ENCODE measurements at regions not wholly inside any gene's neighbourhood (a gene's known extent, or its start where the extent isn't known, plus 50 kb on each side); places are given as distances from the start of the nearest gene placed in this dataset.

- Histone ChIP-seq H3K4me1 (ENCODE audit: insufficient read depth, insufficient read length) (no peaks in the 10 kb centered on the region), H3K36me3 (ENCODE audit: insufficient read depth, insufficient read length, low read length) (no peaks in the 10 kb centered on the region), H3K27me3 (ENCODE audit: insufficient read depth, insufficient read length) (no peaks in the 10 kb centered on the region), H3K9me3 (ENCODE audit: insufficient read depth, low read length) (no peaks in the 10 kb centered on the region), H3K9ac (ENCODE audit: insufficient read length, low read depth) (no peak overlapping the region), H3K4me3 (ENCODE audit: insufficient read length, low read depth) (no peak overlapping the region)
- TF ChIP-seq ZNF274 (IDR thresholded peaks at IDR 0.05; ENCODE audit: low read depth, low read length): no peak
- no peak for TF ChIP-seq YY1 (IDR thresholded peaks at IDR 0.05; ENCODE audit: insufficient read depth, insufficient read length)
- TF ChIP-seq SUZ12 (IDR thresholded peaks at IDR 0.05; ENCODE audit: extremely low read depth, insufficient read depth, insufficient read length): no peak
- DNase-seq (ENCODE audit: low read depth, low spot score): no peak
Observed at GRCh38 chr2:3071685-3072263, 305.8 kb downstream of the EIPR1 start.

GRCh38 chr2:3066831-3067230, 310.8 kb downstream of the EIPR1 start:
- no peak overlapping the region for H3K9ac ChIP-seq (ENCODE audit: insufficient read length, low read depth)
- no peak overlapping the region for H3K4me3 ChIP-seq (ENCODE audit: insufficient read length, low read depth)
- no peaks in the 10 kb centered on the region for H3K4me1 ChIP-seq (ENCODE audit: insufficient read depth, insufficient read length)
- TF ChIP-seq SUZ12 (IDR thresholded peaks at IDR 0.05; ENCODE audit: extremely low read depth, insufficient read depth, insufficient read length): no peak
- no peak for TF ChIP-seq YY1 (IDR thresholded peaks at IDR 0.05; ENCODE audit: insufficient read depth, insufficient read length)
- no peak for TF ChIP-seq ZNF274 (IDR thresholded peaks at IDR 0.05; ENCODE audit: low read depth, low read length)
- no peaks in the 10 kb centered on the region for H3K9me3 ChIP-seq (ENCODE audit: insufficient read depth, low read length)
- DNase-seq (ENCODE audit: low read depth, low spot score): no peak
- no peaks in the 10 kb centered on the region for H3K36me3 ChIP-seq (ENCODE audit: insufficient read depth, insufficient read length, low read length)
- no peaks in the 10 kb centered on the region for H3K27me3 ChIP-seq (ENCODE audit: insufficient read depth, insufficient read length)

GRCh38 chr2:3065928-3066327, 311.7 kb downstream of the EIPR1 start:
- Histone ChIP-seq H3K27me3 (ENCODE audit: insufficient read depth, insufficient read length) (no peaks in the 10 kb centered on the region), H3K4me1 (ENCODE audit: insufficient read depth, insufficient read length) (no peaks in the 10 kb centered on the region), H3K9me3 (ENCODE audit: insufficient read depth, low read length) (no peaks in the 10 kb centered on the region), H3K36me3 (ENCODE audit: insufficient read depth, insufficient read length, low read length) (no peaks in the 10 kb centered on the region), H3K9ac (ENCODE audit: insufficient read length, low read depth) (no peak overlapping the region), H3K4me3 (ENCODE audit: insufficient read length, low read depth) (no peak overlapping the region)
- peak; percentile 13 for DNase-seq (ENCODE audit: low read depth, low spot score)
- TF ChIP-seq ZNF274 (IDR thresholded peaks at IDR 0.05; ENCODE audit: low read depth, low read length): no peak
- no peak for TF ChIP-seq YY1 (IDR thresholded peaks at IDR 0.05; ENCODE audit: insufficient read depth, insufficient read length)
- no peak for TF ChIP-seq SUZ12 (IDR thresholded peaks at IDR 0.05; ENCODE audit: extremely low read depth, insufficient read depth, insufficient read length)

GRCh38 chr2:3062476-3063260, 314.9 kb downstream of the EIPR1 start:
- Histone ChIP-seq H3K4me3 (ENCODE audit: insufficient read length, low read depth) (no peak overlapping the region), H3K36me3 (ENCODE audit: insufficient read depth, insufficient read length, low read length) (no peaks in the 10 kb centered on the region), H3K27me3 (ENCODE audit: insufficient read depth, insufficient read length) (no peaks in the 10 kb centered on the region), H3K9me3 (ENCODE audit: insufficient read depth, low read length) (no peaks in the 10 kb centered on the region), H3K4me1 (ENCODE audit: insufficient read depth, insufficient read length) (no peaks in the 10 kb centered on the region), H3K9ac (ENCODE audit: insufficient read length, low read depth) (no peak overlapping the region)
- TF ChIP-seq YY1 (IDR thresholded peaks at IDR 0.05; ENCODE audit: insufficient read depth, insufficient read length) (no peak), ZNF274 (IDR thresholded peaks at IDR 0.05; ENCODE audit: low read depth, low read length) (no peak), SUZ12 (IDR thresholded peaks at IDR 0.05; ENCODE audit: extremely low read depth, insufficient read depth, insufficient read length) (no peak)
- no peak for DNase-seq (ENCODE audit: low read depth, low spot score)

- Histone ChIP-seq H3K27me3 (ENCODE audit: insufficient read depth, insufficient read length) (no peaks in the 10 kb centered on the region), H3K36me3 (ENCODE audit: insufficient read depth, insufficient read length, low read length) (no peaks in the 10 kb centered on the region), H3K9me3 (ENCODE audit: insufficient read depth, low read length) (no peaks in the 10 kb centered on the region), H3K9ac (ENCODE audit: insufficient read length, low read depth) (no peak overlapping the region), H3K4me1 (ENCODE audit: insufficient read depth, insufficient read length) (no peaks in the 10 kb centered on the region), H3K4me3 (ENCODE audit: insufficient read length, low read depth) (no peak overlapping the region)
- no peak for TF ChIP-seq SUZ12 (IDR thresholded peaks at IDR 0.05; ENCODE audit: extremely low read depth, insufficient read depth, insufficient read length)
- TF ChIP-seq YY1 (IDR thresholded peaks at IDR 0.05; ENCODE audit: insufficient read depth, insufficient read length): no peak
- no peak for TF ChIP-seq ZNF274 (IDR thresholded peaks at IDR 0.05; ENCODE audit: low read depth, low read length)
- DNase-seq (ENCODE audit: low read depth, low spot score): no peak
Observed at GRCh38 chr2:3060049-3060448, 317.6 kb downstream of the EIPR1 start.

- Histone ChIP-seq H3K4me1 (ENCODE audit: insufficient read depth, insufficient read length) (no peaks in the 10 kb centered on the region), H3K9ac (ENCODE audit: insufficient read length, low read depth) (no peak overlapping the region), H3K9me3 (ENCODE audit: insufficient read depth, low read length) (no peaks in the 10 kb centered on the region), H3K4me3 (ENCODE audit: insufficient read length, low read depth) (no peak overlapping the region), H3K27me3 (ENCODE audit: insufficient read depth, insufficient read length) (no peaks in the 10 kb centered on the region), H3K36me3 (ENCODE audit: insufficient read depth, insufficient read length, low read length) (no peaks in the 10 kb centered on the region)
- no peak for DNase-seq (ENCODE audit: low read depth, low spot score)
- TF ChIP-seq YY1 (IDR thresholded peaks at IDR 0.05; ENCODE audit: insufficient read depth, insufficient read length) (no peak), ZNF274 (IDR thresholded peaks at IDR 0.05; ENCODE audit: low read depth, low read length) (no peak), SUZ12 (IDR thresholded peaks at IDR 0.05; ENCODE audit: extremely low read depth, insufficient read depth, insufficient read length) (no peak)
Observed at GRCh38 chr2:3059141-3059925, 318.3 kb downstream of the EIPR1 start.

- Histone ChIP-seq H3K4me1 (ENCODE audit: insufficient read depth, insufficient read length) (no peaks in the 10 kb centered on the region), H3K9me3 (ENCODE audit: insufficient read depth, low read length) (no peaks in the 10 kb centered on the region), H3K9ac (ENCODE audit: insufficient read length, low read depth) (no peak overlapping the region), H3K36me3 (ENCODE audit: insufficient read depth, insufficient read length, low read length) (no peaks in the 10 kb centered on the region), H3K27me3 (ENCODE audit: insufficient read depth, insufficient read length) (no peaks in the 10 kb centered on the region), H3K4me3 (ENCODE audit: insufficient read length, low read depth) (no peak overlapping the region)
- TF ChIP-seq ZNF274 (IDR thresholded peaks at IDR 0.05; ENCODE audit: low read depth, low read length): no peak
- no peak for DNase-seq (ENCODE audit: low read depth, low spot score)
Observed at GRCh38 chr2:3054066-3054465, 323.6 kb downstream of the EIPR1 start.

All from NT2/D1 (cell line).